Mesenchymal stem cell (in vitro differentiated cells and primary cell): ENCODE measurements at regions not wholly inside any gene's neighbourhood (a gene's known extent, or its start where the extent isn't known, plus 50 kb on each side); places are given as distances from the start of the nearest gene placed in this dataset.

Experiments
- DNase-seq: peaks from one replicate; pipeline ENCODE4 v3.0.0-alpha.2; 2013
- H2AFZ ChIP-seq: one replicate; pipeline ENCODE4 v1.6.1; 2013; ENCODE audit warnings: low read depth, mild to moderate bottlenecking, control low read depth, inconsistent platforms, low read length, moderate library complexity
- H2AK5ac ChIP-seq: 2 replicates; pipeline ENCODE4 v1.6.1; 2013; ENCODE audit warnings: low read length, moderate library complexity, mild to moderate bottlenecking, inconsistent platforms; ENCODE audit not compliant: severe bottlenecking
- H2BK120ac ChIP-seq: one replicate; pipeline ENCODE4 v1.6.1; 2013; ENCODE audit warnings: low read depth, mild to moderate bottlenecking, inconsistent platforms, low read length, moderate library complexity
- H2BK12ac ChIP-seq, 2 experiments: one replicate each; pipeline ENCODE4 v1.6.1; 2013; ENCODE audit warnings: inconsistent platforms in 2 of 2, low read length in 2 of 2, mild to moderate bottlenecking in 2 of 2, moderate library complexity in 2 of 2, control low read depth in 1 of 2
- H2BK15ac ChIP-seq: one replicate; pipeline ENCODE4 v1.6.1; 2013; ENCODE audit warnings: mild to moderate bottlenecking, low read depth, inconsistent platforms; ENCODE audit not compliant: poor library complexity, severe bottlenecking
- H2BK5ac ChIP-seq: 2 replicates; pipeline ENCODE4 v1.6.1; 2013; ENCODE audit warnings: low read depth, mild to moderate bottlenecking, low read length, control low read depth, inconsistent platforms; ENCODE audit not compliant: poor library complexity, severe bottlenecking
- H3K14ac ChIP-seq, 2 experiments: one replicate each; pipeline ENCODE4 v1.6.1; 2013; ENCODE audit warnings: inconsistent platforms in 2 of 2, low read length in 2 of 2, control low read depth in 1 of 2, mild to moderate bottlenecking in 1 of 2, moderate library complexity in 1 of 2
- H3K18ac ChIP-seq, 2 experiments: one replicate each; pipeline ENCODE4 v1.6.1; 2013; ENCODE audit warnings: inconsistent platforms in 2 of 2, low read length in 2 of 2, control low read depth in 1 of 2, low read depth in 1 of 2, mild to moderate bottlenecking in 1 of 2
- H3K23ac ChIP-seq, 2 experiments: one replicate each; pipeline ENCODE4 v1.6.1; 2013; ENCODE audit warnings: inconsistent platforms in 2 of 2, low read length in 2 of 2, mild to moderate bottlenecking in 2 of 2, moderate library complexity in 2 of 2, control low read depth in 1 of 2
- H3K27ac ChIP-seq: 2 replicates; pipeline ENCODE4 v1.5.1; 2013; ENCODE audit warnings: mild to moderate bottlenecking, moderate library complexity, low read length, control low read depth, inconsistent platforms; ENCODE audit not compliant: poor library complexity, severe bottlenecking
- H3K27me3 ChIP-seq, 2 experiments: 2 replicates each; pipeline versions ENCODE4 v1.6.1 to v1.7.0; 2013; ENCODE audit warnings: low read length in 2 of 2, mild to moderate bottlenecking in 2 of 2, moderate library complexity in 2 of 2, control low read depth in 1 of 2, inconsistent platforms in 1 of 2; ENCODE audit not compliant: control insufficient read depth in 1 of 2, insufficient read depth in 1 of 2
- H3K36me3 ChIP-seq, 2 experiments: 2 replicates each; pipeline versions ENCODE4 v1.6.1 to v1.7.0; 2013; ENCODE audit warnings: low read length in 2 of 2, control low read depth in 1 of 2, inconsistent platforms in 1 of 2, low read depth in 1 of 2, mild to moderate bottlenecking in 1 of 2; ENCODE audit not compliant: insufficient read depth in 2 of 2, control insufficient read depth in 1 of 2
- H3K4ac ChIP-seq, 2 experiments: one replicate each; pipeline ENCODE4 v1.6.1; 2013; ENCODE audit warnings: inconsistent platforms in 2 of 2, low read length in 2 of 2, mild to moderate bottlenecking in 2 of 2, moderate library complexity in 2 of 2, control low read depth in 1 of 2, low read depth in 1 of 2
- H3K4me1 ChIP-seq: 2 replicates; pipeline ENCODE4 v1.6.1; 2013; ENCODE audit warnings: low read depth, low read length, control low read depth; ENCODE audit not compliant: control insufficient read depth, insufficient read depth
- H3K4me2 ChIP-seq: 2 replicates; pipeline ENCODE4 v1.6.1; 2013; ENCODE audit warnings: low read length, mild to moderate bottlenecking, inconsistent platforms; ENCODE audit not compliant: poor library complexity, severe bottlenecking
- H3K4me3 ChIP-seq, 2 experiments: 2 replicates each; pipeline versions ENCODE4 v1.5.1 to v1.7.0; 2013; ENCODE audit warnings: low read length in 2 of 2, mild to moderate bottlenecking in 2 of 2, control low read depth in 1 of 2, low read depth in 1 of 2; ENCODE audit not compliant: insufficient read depth in 1 of 2
- H3K79me1 ChIP-seq: replicated peaks from 2 replicates; pipeline ENCODE4 v1.6.1; 2013; ENCODE audit warnings: mild to moderate bottlenecking, control low read depth, low read length, inconsistent platforms; ENCODE audit not compliant: poor library complexity, severe bottlenecking
- H3K9ac ChIP-seq: 2 replicates; pipeline ENCODE4 v1.7.0; 2013; ENCODE audit warnings: mild to moderate bottlenecking, low read length, moderate library complexity
- H3K9me3 ChIP-seq: 2 replicates; pipeline ENCODE4 v1.7.0; 2013; ENCODE audit warnings: mild to moderate bottlenecking, low read length; ENCODE audit not compliant: control insufficient read depth
- H4K8ac ChIP-seq: one replicate; pipeline ENCODE4 v1.6.1; 2013; ENCODE audit warnings: inconsistent platforms, mild to moderate bottlenecking, low read length, moderate library complexity
- H4K91ac ChIP-seq: one replicate; pipeline ENCODE4 v1.6.1; 2013; ENCODE audit warnings: mild to moderate bottlenecking, low read length, inconsistent platforms
- WGBS: methylation state at CpG from one replicate; pipeline ENCODE4 v1.1.7; 2013; ENCODE audit warnings: mixed read lengths; 5-methylcytosine and 5-hydroxymethylcytosine counted together

- Histone ChIP-seq H3K36me3 (no peaks in the 10 kb centered on the region), H3K4me2 (no peak overlapping the region), H2BK12ac (no peak overlapping the region), H3K79me1 (no peaks in the 10 kb centered on the region), H3K18ac (no peak overlapping the region), H3K14ac (no peak overlapping the region), H2BK15ac (no peak overlapping the region), H2AFZ (no peak overlapping the region), H3K4me3 (no peak overlapping the region), H4K8ac (no peak overlapping the region), H3K27me3 (no peaks in the 10 kb centered on the region), H2BK120ac (no peak overlapping the region), H3K27ac (no peak overlapping the region), H3K9me3 (peaks cover 3% of the 10 kb centered on the region), H3K23ac (no peak overlapping the region), H3K4me1 (no peaks in the 10 kb centered on the region), H2AK5ac (no peak overlapping the region), H4K91ac (no peak overlapping the region), H3K9ac (no peak overlapping the region), H2BK5ac (no peak overlapping the region), H3K4ac (no peak overlapping the region)
- WGBS: 75% methylated on average over 11 of the region's 15 CpGs
- no peak for DNase-seq
These were observed 319.9 kb downstream of the ARRDC4 start for GRCh38 chr15:98280284-98280975.

DNA sequence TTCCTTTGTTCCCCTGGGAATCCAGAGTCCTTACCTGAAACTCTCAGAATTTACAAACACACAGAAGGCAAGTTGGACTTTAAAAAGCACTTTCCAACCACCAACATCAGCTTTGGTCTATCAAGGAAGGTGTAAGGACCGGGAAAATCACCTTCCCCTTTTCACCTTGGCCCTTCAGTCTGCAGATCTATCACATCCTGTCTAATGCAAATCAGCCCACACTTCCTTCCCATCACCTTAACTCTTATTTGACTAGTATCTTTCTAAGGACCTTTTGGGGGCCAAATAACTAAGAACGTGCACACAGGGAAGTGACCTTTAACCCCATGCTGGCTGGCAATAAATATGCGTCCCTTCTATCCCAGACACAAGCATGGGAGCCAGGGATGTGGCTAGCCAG is 320.6 kb downstream of the ARRDC4 start:
- no peak overlapping the region for H2AK5ac ChIP-seq
- H3K4me1 ChIP-seq: no peaks in the 10 kb centered on the region
- H3K27me3 ChIP-seq: no peaks in the 10 kb centered on the region
- WGBS: 54% methylated on average over 3 of the region's 3 CpGs
- no peaks in the 10 kb centered on the region for H3K79me1 ChIP-seq
- H2BK12ac ChIP-seq: no peak overlapping the region
- H3K4me2 ChIP-seq: no peak overlapping the region
- H3K36me3 ChIP-seq: no peaks in the 10 kb centered on the region
- H3K23ac ChIP-seq: no peak overlapping the region
- no peak overlapping the region for H4K91ac ChIP-seq
- no peak overlapping the region for H3K4me3 ChIP-seq
- no peak overlapping the region for H2BK15ac ChIP-seq
- no peak overlapping the region for H3K18ac ChIP-seq
- H3K9me3 ChIP-seq: peaks cover 3% of the 10 kb centered on the region
- H2BK120ac ChIP-seq: no peak overlapping the region
- no peak overlapping the region for H3K14ac ChIP-seq
- H3K9ac ChIP-seq: no peak overlapping the region
- H4K8ac ChIP-seq: no peak overlapping the region
- no peak overlapping the region for H2AFZ ChIP-seq
- no peak overlapping the region for H3K4ac ChIP-seq
- DNase-seq: no peak
- no peak overlapping the region for H2BK5ac ChIP-seq
- H3K27ac ChIP-seq: no peak overlapping the region

- no peak overlapping the region for H3K4me3 ChIP-seq
- no peak overlapping the region for H4K91ac ChIP-seq
- H3K4ac ChIP-seq: no peak overlapping the region
- no peak overlapping the region for H4K8ac ChIP-seq
- no peak overlapping the region for H3K4me2 ChIP-seq
- H3K27me3 ChIP-seq: no peaks in the 10 kb centered on the region
- no peak overlapping the region for H3K27ac ChIP-seq
- 50% methylated on average over 2 of the region's 5 CpGs for WGBS
- DNase-seq: no peak
- H2BK15ac ChIP-seq: no peak overlapping the region
- H2AK5ac ChIP-seq: no peak overlapping the region
- no peaks in the 10 kb centered on the region for H3K36me3 ChIP-seq
- no peak overlapping the region for H2AFZ ChIP-seq
- H3K9me3 ChIP-seq: no peaks in the 10 kb centered on the region
- no peak overlapping the region for H3K23ac ChIP-seq
- H2BK120ac ChIP-seq: no peak overlapping the region
- no peaks in the 10 kb centered on the region for H3K79me1 ChIP-seq
- no peaks in the 10 kb centered on the region for H3K4me1 ChIP-seq
- no peak overlapping the region for H3K18ac ChIP-seq
- no peak overlapping the region for H2BK5ac ChIP-seq
- no peak overlapping the region for H3K9ac ChIP-seq
- H2BK12ac ChIP-seq: no peak overlapping the region
- H3K14ac ChIP-seq: no peak overlapping the region
These were observed 322.3 kb downstream of the ARRDC4 start for GRCh38 chr15:98282656-98283332.

DNA sequence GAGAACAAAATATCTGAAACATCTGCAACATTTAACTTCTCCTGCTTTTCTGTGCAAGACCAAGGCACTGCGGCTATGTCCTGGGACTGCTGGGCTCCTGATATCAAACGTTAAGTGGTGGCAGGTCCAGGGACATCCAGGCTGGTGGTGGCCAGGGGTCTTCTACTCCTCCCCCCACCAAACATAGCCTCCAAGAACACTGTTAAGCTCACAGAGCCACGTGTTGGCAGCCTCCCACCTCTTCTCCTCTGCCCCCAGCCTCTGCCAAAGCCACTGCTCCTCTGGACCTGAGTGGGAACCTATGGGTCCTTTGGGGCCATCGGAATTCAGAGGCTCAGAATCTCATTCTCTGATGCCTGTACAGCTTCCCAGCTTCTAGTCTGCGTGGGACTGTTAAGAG is 325.7 kb downstream of the ARRDC4 start:
- H2BK5ac ChIP-seq: no peak overlapping the region
- no peak overlapping the region for H2AFZ ChIP-seq
- peaks cover 5 to 11% of the 10 kb centered on the region in 2 experiments for H3K27me3 ChIP-seq
- no peak overlapping the region for H2BK12ac ChIP-seq
- H3K4ac ChIP-seq: no peak overlapping the region
- WGBS: 60% methylated on average over 5 of the region's 5 CpGs
- H3K14ac ChIP-seq: no peak overlapping the region
- H3K9me3 ChIP-seq: no peaks in the 10 kb centered on the region
- H3K27ac ChIP-seq: no peak overlapping the region
- no peaks in the 10 kb centered on the region for H3K36me3 ChIP-seq
- no peak overlapping the region for H3K23ac ChIP-seq
- no peak overlapping the region for H3K4me2 ChIP-seq
- H4K91ac ChIP-seq: no peak overlapping the region
- H3K4me1 ChIP-seq: no peaks in the 10 kb centered on the region
- no peak overlapping the region for H3K4me3 ChIP-seq
- no peaks in the 10 kb centered on the region for H3K79me1 ChIP-seq
- no peak overlapping the region for H3K9ac ChIP-seq
- H3K18ac ChIP-seq: no peak overlapping the region
- no peak overlapping the region for H2BK15ac ChIP-seq
- no peak overlapping the region for H4K8ac ChIP-seq
- DNase-seq: no peak
- no peak overlapping the region for H2BK120ac ChIP-seq
- no peak overlapping the region for H2AK5ac ChIP-seq
